C4-2B (cell line): ENCODE measurements at regions not wholly inside any gene's neighbourhood (a gene's known extent, or its start where the extent isn't known, plus 50 kb on each side); places are given as distances from the start of the nearest gene placed in this dataset.
"Not testable (repeated sequence)": the region's sequence is repeated elsewhere in the genome, so short reads cannot be mapped to it uniquely, and the experiment has no call there.

Experiments used
- H3K27ac ChIP-seq: fragments of 450-650 bp; 2 replicates; pipeline ENCODE4 v1.5.1; 2017
- CTCF ChIP-seq: fragments of 450-650 bp; conservative IDR thresholded peaks from 2 replicates; pipeline ENCODE4 v1.5.1; 2017; ENCODE audit warnings: mild to moderate bottlenecking
- ZFX ChIP-seq: fragments of 450-650 bp; IDR thresholded peaks from 2 replicates; pipeline ENCODE4 v1.6.1; 2017

- TF ChIP-seq CTCF (no peak), ZFX (no peak)
- H3K27ac ChIP-seq: no peak overlapping the region; the same call in 1 of the 2 replicates
These were observed 522.2 kb downstream of the GLUD2 start for GRCh38 chrX:121569609-121570008.

- peak overlapping the region; percentile 19; the same call in 1 of the 2 replicates for H3K27ac ChIP-seq
- TF ChIP-seq CTCF (no peak), ZFX (no peak)
These were observed 522.8 kb downstream of the GLUD2 start for GRCh38 chrX:121570072-121570841.

- TF ChIP-seq ZFX (no peak), CTCF (no peak)
These were observed 523.9 kb downstream of the GLUD2 start for GRCh38 chrX:121571333-121571732.

GRCh38 chrX:121574384-121574783 is 527.0 kb downstream of the GLUD2 start:
- H3K27ac ChIP-seq: not testable (repeated sequence)

More at GRCh38 chrX:121571333-121571732, 523.9 kb downstream of the GLUD2 start:
- H3K27ac ChIP-seq: no peak overlapping the region

GRCh38 chrX:121579016-121579760 is 531.8 kb downstream of the GLUD2 start:
- H3K27ac ChIP-seq: no peak overlapping the region

GRCh38 chrX:121581885-121582284 is 534.5 kb downstream of the GLUD2 start:
- TF ChIP-seq CTCF: no peak
- no peak for TF ChIP-seq ZFX
- no peak overlapping the region for H3K27ac ChIP-seq

More at GRCh38 chrX:121579016-121579760, 531.8 kb downstream of the GLUD2 start:
- TF ChIP-seq CTCF: peak; percentile 40
- no peak for TF ChIP-seq ZFX

- TF ChIP-seq ZFX: no peak
- no peak for TF ChIP-seq CTCF
- H3K27ac ChIP-seq: no peak overlapping the region
These were observed 538.2 kb downstream of the GLUD2 start for GRCh38 chrX:121585626-121586025.
